HEK293 (cell line): ENCODE measurements at regions not wholly inside any gene's neighbourhood (a gene's known extent, or its start where the extent isn't known, plus 50 kb on each side); places are given as distances from the start of the nearest gene placed in this dataset.

Experiments
- CTCF ChIA-PET: fragments of 350-600 bp; formaldehyde crosslinking; extraction: SDS; loops from one replicate; lab custom pipeline; 2021; ENCODE audit warnings: antibody characterized with exemption; lab: Yijun Ruan, JAX
- POLR2A ChIA-PET: fragments of 300-600 bp; formaldehyde crosslinking; extraction: SDS; loops from one replicate; lab custom pipeline; 2020; ENCODE audit warnings: antibody characterized with exemption, inconsistent platforms; lab: Yijun Ruan, JAX
- H3K27ac ChIP-seq: fragments of 200-500 bp; sonication (Bioruptor generic); 2 replicates; pipeline ENCODE4 v1.5.1; 2014; ENCODE audit warnings: low read depth, low read length, control low read depth, inconsistent platforms; ENCODE audit errors: extremely low read depth
- H3K36me3 ChIP-seq, 2 experiments: fragments of 200-500 bp in 1 of 2; sonication (Bioruptor generic) in 1 of 2; 1 replicate in 1 of 2; 2 replicates in 1 of 2; pipeline ENCODE4 v1.5.1; 2014 to 2017; ENCODE audit warnings: inconsistent platforms in 2 of 2, low read length in 2 of 2; ENCODE audit not compliant: control insufficient read depth in 2 of 2, insufficient read depth in 1 of 2
- H3K4me1 ChIP-seq: fragments of 200-500 bp; sonication (Bioruptor generic); 2 replicates; pipeline ENCODE4 v1.5.1; 2014; ENCODE audit warnings: mild to moderate bottlenecking, low read length, inconsistent platforms; ENCODE audit not compliant: control insufficient read depth, insufficient read depth
- H3K4me3 ChIP-seq: 2 replicates; pipeline ENCODE4 v1.5.1; 2011; ENCODE audit warnings: low read depth, mild to moderate bottlenecking, control low read depth, low read length, moderate library complexity
- H3K9me3 ChIP-seq: fragments of 200-500 bp; sonication (Bioruptor generic); 2 replicates; pipeline ENCODE4 v1.5.1; 2014; ENCODE audit warnings: low read depth, low read length, inconsistent platforms; ENCODE audit not compliant: control insufficient read depth, insufficient read depth
- REPIN1 ChIP-seq: fragments of 450-650 bp; formaldehyde crosslinking; IDR thresholded peaks from 2 replicates; pipeline ENCODE4 v1.5.1; 2017; ENCODE audit warnings: missing biosample characterization, missing genetic modification characterization, low read depth
- SCRT2 ChIP-seq: fragments of 450-650 bp; formaldehyde crosslinking; IDR thresholded peaks from 2 replicates; pipeline ENCODE4 v1.5.1; 2016; ENCODE audit warnings: missing biosample characterization, missing genetic modification characterization
- TCF7L2 ChIP-seq: IDR thresholded peaks from 2 replicates; pipeline ENCODE4 v1.6.1; 2011; ENCODE audit warnings: low read depth, mild to moderate bottlenecking, inconsistent platforms, low read length, moderate library complexity, borderline replicate concordance
- ZBTB20 ChIP-seq: fragments of 450-650 bp; formaldehyde crosslinking; IDR thresholded peaks from 2 replicates; pipeline ENCODE4 v1.5.1; 2016; ENCODE audit warnings: missing biosample characterization, missing genetic modification characterization
- ZBTB21 ChIP-seq: fragments of 450-650 bp; formaldehyde crosslinking; IDR thresholded peaks from 2 replicates; pipeline ENCODE4 v1.5.1; 2017; ENCODE audit warnings: missing biosample characterization, missing genetic modification characterization
- ZNF121 ChIP-seq: fragments of 450-650 bp; formaldehyde crosslinking; IDR thresholded peaks from 2 replicates; pipeline ENCODE4 v1.5.1; 2016; ENCODE audit warnings: missing biosample characterization, missing genetic modification characterization
- ZNF202 ChIP-seq: fragments of 450-650 bp; formaldehyde crosslinking; IDR thresholded peaks from 2 replicates; pipeline ENCODE4 v1.5.1; 2016; ENCODE audit warnings: missing biosample characterization, missing genetic modification characterization, borderline replicate concordance
- ZNF266 ChIP-seq: fragments of 450-650 bp; formaldehyde crosslinking; IDR thresholded peaks from 2 replicates; pipeline ENCODE4 v1.5.1; 2016; ENCODE audit warnings: missing biosample characterization, missing genetic modification characterization, low read depth
- ZNF529 ChIP-seq: fragments of 450-650 bp; formaldehyde crosslinking; IDR thresholded peaks from 2 replicates; pipeline ENCODE4 v1.5.1; 2017; ENCODE audit warnings: missing genetic modification characterization, missing biosample characterization; ENCODE audit not compliant: insufficient replicate concordance
- ZNF660 ChIP-seq: fragments of 450-650 bp; IDR thresholded peaks from 2 replicates; pipeline ENCODE4 v1.5.1; 2018; ENCODE audit warnings: missing biosample characterization, mild to moderate bottlenecking, missing genetic modification characterization
- ZNF747 ChIP-seq: fragments of 450-650 bp; formaldehyde crosslinking; IDR thresholded peaks from 2 replicates; pipeline ENCODE4 v1.5.1; 2016; ENCODE audit warnings: missing biosample characterization, missing genetic modification characterization
- ZSCAN30 ChIP-seq: fragments of 450-650 bp; IDR thresholded peaks from 2 replicates; pipeline ENCODE4 v1.5.1; 2018; ENCODE audit warnings: missing biosample characterization, mild to moderate bottlenecking, missing genetic modification characterization, moderate library complexity
- TF ChIP-seq, protein P1 (sequence below): fragments of 450-650 bp; formaldehyde crosslinking; IDR thresholded peaks from 2 replicates; pipeline ENCODE4 v1.5.1; 2016; ENCODE audit warnings: missing biosample characterization, missing genetic modification characterization
- TF ChIP-seq, protein P2 (sequence below): fragments of 450-650 bp; formaldehyde crosslinking; IDR thresholded peaks from 2 replicates; pipeline ENCODE4 v1.5.1; 2016; ENCODE audit warnings: missing biosample characterization, missing genetic modification characterization, borderline replicate concordance
- TF ChIP-seq, protein P3 (sequence below): fragments of 450-650 bp; formaldehyde crosslinking; IDR thresholded peaks from 2 replicates; pipeline ENCODE4 v1.5.1; 2016; ENCODE audit warnings: missing biosample characterization, missing genetic modification characterization

DNA sequence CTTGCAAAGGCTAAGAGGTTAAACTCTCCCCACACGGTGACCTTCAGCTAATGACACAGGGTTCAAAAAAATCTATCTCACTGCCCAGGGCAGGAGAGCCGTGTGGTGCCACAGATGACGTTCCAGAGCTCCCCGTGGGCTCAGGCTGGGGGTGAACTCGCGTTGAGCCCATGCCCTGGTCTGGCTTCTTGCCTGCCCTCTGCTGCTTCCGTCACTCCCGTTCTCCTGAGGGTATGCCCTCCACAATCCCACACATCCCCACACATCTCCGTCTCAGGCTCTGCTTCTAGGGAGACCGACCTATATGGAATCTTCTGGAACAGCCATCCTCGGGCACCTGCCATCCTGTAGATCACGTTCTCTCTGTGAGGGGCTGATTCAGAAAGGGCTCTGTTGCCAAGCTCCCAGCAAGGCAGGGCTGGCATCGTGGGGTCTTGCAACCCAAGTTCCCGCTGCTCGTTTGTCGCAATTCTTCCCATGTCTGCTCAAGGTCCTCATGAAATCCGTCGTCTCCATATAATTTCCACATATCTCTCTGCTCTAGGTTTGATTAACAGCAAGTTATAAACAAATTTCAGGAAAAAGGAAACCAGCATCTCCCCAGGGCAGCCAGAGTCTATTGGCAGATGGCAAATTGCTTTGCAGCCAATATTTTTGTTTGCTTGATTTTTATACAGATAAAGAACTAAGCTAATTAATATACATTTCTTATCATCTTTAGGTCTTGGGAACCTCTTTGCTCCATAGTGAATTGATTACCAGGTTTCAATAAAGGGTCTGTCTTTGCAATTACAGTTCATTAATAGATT is 278.2 kb downstream of the PTPRU start:
- ChIA-PET POLR2A (no interaction called here), CTCF (interaction anchor here (0.6 to 1.8 kb wide), 6 partner anchors 61 to 866 kb away, joined by 3 to 4 read pairs (median 3); no protein-coding TSS in a partner anchor)
- Histone ChIP-seq H3K27ac (no peak overlapping the region), H3K9me3 (no peaks in the 10 kb centered on the region), H3K4me1 (no peaks in the 10 kb centered on the region), H3K4me3 (no peak overlapping the region), H3K36me3 (no peaks in the 10 kb centered on the region)
- no peak for TF ChIP-seq ZNF266 (tag by site-specific recombination)
- TF ChIP-seq TCF7L2 = no peak
- no peak for TF ChIP-seq ZNF529
- no peak for TF ChIP-seq ZNF660 (tag by site-specific recombination)
- TF ChIP-seq REPIN1 (tag by site-specific recombination) = no peak
- no peak for TF ChIP-seq ZNF747 (tag by site-specific recombination)
- TF ChIP-seq ZBTB21 (tag by site-specific recombination) = no peak
- TF ChIP-seq ZNF202 (tag by site-specific recombination) = no peak
- TF ChIP-seq ZSCAN30 = no peak
- no peak for TF ChIP-seq ZBTB20 (tag by site-specific recombination)
- TF ChIP-seq SCRT2 (tag by site-specific recombination) = no peak
- TF ChIP-seq, protein P1, sequence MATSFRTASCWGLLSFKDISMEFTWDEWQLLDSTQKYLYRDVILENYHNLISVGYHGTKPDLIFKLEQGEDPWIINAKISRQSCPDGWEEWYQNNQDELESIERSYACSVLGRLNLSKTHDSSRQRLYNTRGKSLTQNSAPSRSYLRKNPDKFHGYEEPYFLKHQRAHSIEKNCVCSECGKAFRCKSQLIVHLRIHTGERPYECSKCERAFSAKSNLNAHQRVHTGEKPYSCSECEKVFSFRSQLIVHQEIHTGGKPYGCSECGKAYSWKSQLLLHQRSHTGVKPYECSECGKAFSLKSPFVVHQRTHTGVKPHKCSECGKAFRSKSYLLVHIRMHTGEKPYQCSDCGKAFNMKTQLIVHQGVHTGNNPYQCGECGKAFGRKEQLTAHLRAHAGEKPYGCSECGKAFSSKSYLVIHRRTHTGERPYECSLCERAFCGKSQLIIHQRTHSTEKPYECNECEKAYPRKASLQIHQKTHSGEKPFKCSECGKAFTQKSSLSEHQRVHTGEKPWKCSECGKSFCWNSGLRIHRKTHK (tag by site-specific recombination) = no peak
- TF ChIP-seq, protein P2, sequence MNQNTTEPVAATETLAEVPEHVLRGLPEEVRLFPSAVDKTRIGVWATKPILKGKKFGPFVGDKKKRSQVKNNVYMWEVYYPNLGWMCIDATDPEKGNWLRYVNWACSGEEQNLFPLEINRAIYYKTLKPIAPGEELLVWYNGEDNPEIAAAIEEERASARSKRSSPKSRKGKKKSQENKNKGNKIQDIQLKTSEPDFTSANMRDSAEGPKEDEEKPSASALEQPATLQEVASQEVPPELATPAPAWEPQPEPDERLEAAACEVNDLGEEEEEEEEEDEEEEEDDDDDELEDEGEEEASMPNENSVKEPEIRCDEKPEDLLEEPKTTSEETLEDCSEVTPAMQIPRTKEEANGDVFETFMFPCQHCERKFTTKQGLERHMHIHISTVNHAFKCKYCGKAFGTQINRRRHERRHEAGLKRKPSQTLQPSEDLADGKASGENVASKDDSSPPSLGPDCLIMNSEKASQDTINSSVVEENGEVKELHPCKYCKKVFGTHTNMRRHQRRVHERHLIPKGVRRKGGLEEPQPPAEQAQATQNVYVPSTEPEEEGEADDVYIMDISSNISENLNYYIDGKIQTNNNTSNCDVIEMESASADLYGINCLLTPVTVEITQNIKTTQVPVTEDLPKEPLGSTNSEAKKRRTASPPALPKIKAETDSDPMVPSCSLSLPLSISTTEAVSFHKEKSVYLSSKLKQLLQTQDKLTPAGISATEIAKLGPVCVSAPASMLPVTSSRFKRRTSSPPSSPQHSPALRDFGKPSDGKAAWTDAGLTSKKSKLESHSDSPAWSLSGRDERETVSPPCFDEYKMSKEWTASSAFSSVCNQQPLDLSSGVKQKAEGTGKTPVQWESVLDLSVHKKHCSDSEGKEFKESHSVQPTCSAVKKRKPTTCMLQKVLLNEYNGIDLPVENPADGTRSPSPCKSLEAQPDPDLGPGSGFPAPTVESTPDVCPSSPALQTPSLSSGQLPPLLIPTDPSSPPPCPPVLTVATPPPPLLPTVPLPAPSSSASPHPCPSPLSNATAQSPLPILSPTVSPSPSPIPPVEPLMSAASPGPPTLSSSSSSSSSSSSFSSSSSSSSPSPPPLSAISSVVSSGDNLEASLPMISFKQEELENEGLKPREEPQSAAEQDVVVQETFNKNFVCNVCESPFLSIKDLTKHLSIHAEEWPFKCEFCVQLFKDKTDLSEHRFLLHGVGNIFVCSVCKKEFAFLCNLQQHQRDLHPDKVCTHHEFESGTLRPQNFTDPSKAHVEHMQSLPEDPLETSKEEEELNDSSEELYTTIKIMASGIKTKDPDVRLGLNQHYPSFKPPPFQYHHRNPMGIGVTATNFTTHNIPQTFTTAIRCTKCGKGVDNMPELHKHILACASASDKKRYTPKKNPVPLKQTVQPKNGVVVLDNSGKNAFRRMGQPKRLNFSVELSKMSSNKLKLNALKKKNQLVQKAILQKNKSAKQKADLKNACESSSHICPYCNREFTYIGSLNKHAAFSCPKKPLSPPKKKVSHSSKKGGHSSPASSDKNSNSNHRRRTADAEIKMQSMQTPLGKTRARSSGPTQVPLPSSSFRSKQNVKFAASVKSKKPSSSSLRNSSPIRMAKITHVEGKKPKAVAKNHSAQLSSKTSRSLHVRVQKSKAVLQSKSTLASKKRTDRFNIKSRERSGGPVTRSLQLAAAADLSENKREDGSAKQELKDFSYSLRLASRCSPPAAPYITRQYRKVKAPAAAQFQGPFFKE (tag by site-specific recombination) = no peak
- no peak for TF ChIP-seq ZNF121 (tag by site-specific recombination)
- TF ChIP-seq, protein P3, sequence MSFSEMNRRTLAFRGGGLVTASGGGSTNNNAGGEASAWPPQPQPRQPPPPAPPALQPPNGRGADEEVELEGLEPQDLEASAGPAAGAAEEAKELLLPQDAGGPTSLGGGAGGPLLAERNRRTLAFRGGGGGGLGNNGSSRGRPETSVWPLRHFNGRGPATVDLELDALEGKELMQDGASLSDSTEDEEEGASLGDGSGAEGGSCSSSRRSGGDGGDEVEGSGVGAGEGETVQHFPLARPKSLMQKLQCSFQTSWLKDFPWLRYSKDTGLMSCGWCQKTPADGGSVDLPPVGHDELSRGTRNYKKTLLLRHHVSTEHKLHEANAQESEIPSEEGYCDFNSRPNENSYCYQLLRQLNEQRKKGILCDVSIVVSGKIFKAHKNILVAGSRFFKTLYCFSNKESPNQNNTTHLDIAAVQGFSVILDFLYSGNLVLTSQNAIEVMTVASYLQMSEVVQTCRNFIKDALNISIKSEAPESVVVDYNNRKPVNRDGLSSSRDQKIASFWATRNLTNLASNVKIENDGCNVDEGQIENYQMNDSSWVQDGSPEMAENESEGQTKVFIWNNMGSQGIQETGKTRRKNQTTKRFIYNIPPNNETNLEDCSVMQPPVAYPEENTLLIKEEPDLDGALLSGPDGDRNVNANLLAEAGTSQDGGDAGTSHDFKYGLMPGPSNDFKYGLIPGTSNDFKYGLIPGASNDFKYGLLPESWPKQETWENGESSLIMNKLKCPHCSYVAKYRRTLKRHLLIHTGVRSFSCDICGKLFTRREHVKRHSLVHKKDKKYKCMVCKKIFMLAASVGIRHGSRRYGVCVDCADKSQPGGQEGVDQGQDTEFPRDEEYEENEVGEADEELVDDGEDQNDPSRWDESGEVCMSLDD (tag by site-specific recombination) = no peak
